ENCODE measurements at regions not wholly inside any gene's neighbourhood (a gene's known extent, or its start where the extent isn't known, plus 50 kb on each side); places are given as distances from the start of the nearest gene placed in this dataset.

- in situ Hi-C loops (cut with MboI; ENCODE audit: low pct_unique_long_range_greater_than_20kb, low sequenced_read_pairs): loop anchor here (25.0 kb wide), 1 partner anchor 750 kb away; no protein-coding TSS in a partner anchor
- no peak for DNase-seq
These were observed 140.6 kb upstream of the PLEKHG7 start for GRCh38 chr12:92562063-92562734.

GRCh38 chr12:92561543-92561899, 141.3 kb upstream of the PLEKHG7 start:
- in situ Hi-C loops (cut with MboI; ENCODE audit: low pct_unique_long_range_greater_than_20kb, low sequenced_read_pairs): loop anchor here (25.0 kb wide), 1 partner anchor 749 kb away; no protein-coding TSS in a partner anchor
- no peak for DNase-seq

GRCh38 chr12:92560713-92561542, 141.9 kb upstream of the PLEKHG7 start:
- in situ Hi-C loops (cut with MboI; ENCODE audit: low pct_unique_long_range_greater_than_20kb, low sequenced_read_pairs): loop anchor here (25.0 kb wide), 1 partner anchor 749 kb away; no protein-coding TSS in a partner anchor
- no peak for DNase-seq

GRCh38 chr12:92558806-92559205, 144.0 kb upstream of the PLEKHG7 start:
- in situ Hi-C loops (cut with MboI; ENCODE audit: low pct_unique_long_range_greater_than_20kb, low sequenced_read_pairs): loop anchor here (25.0 kb wide), 1 partner anchor 747 kb away; no protein-coding TSS in a partner anchor
- DNase-seq: no peak

GRCh38 chr12:92558215-92558773, 144.5 kb upstream of the PLEKHG7 start:
- in situ Hi-C loops (cut with MboI; ENCODE audit: low pct_unique_long_range_greater_than_20kb, low sequenced_read_pairs): loop anchor here (25.0 kb wide), 1 partner anchor 746 kb away; no protein-coding TSS in a partner anchor
- no peak for DNase-seq

- in situ Hi-C loops (cut with MboI; ENCODE audit: low pct_unique_long_range_greater_than_20kb, low sequenced_read_pairs): loop anchor here (25.0 kb wide), 1 partner anchor 745 kb away; no protein-coding TSS in a partner anchor
- DNase-seq: no peak
These were observed 145.4 kb upstream of the PLEKHG7 start for GRCh38 chr12:92557422-92557724.

- no peak for DNase-seq
- in situ Hi-C loops (cut with MboI; ENCODE audit: low pct_unique_long_range_greater_than_20kb, low sequenced_read_pairs): loop anchor here (25.0 kb wide), 1 partner anchor 745 kb away; no protein-coding TSS in a partner anchor
These were observed 146.0 kb upstream of the PLEKHG7 start for GRCh38 chr12:92556637-92557421.

- in situ Hi-C loops (cut with MboI; ENCODE audit: low pct_unique_long_range_greater_than_20kb, low sequenced_read_pairs): loop anchor here (25.0 kb wide), 1 partner anchor 744 kb away; no protein-coding TSS in a partner anchor
- DNase-seq: no peak
These were observed 146.6 kb upstream of the PLEKHG7 start for GRCh38 chr12:92556141-92556540.

GRCh38 chr12:92554158-92555073, 148.4 kb upstream of the PLEKHG7 start:
- in situ Hi-C loops (cut with MboI; ENCODE audit: low pct_unique_long_range_greater_than_20kb, low sequenced_read_pairs): loop anchor here (25.0 kb wide), 1 partner anchor 742 kb away; no protein-coding TSS in a partner anchor
- no peak for DNase-seq

- DNase-seq: no peak
- in situ Hi-C loops (cut with MboI; ENCODE audit: low pct_unique_long_range_greater_than_20kb, low sequenced_read_pairs): loop anchor here (25.0 kb wide), 1 partner anchor 741 kb away; no protein-coding TSS in a partner anchor
These were observed 149.4 kb upstream of the PLEKHG7 start for GRCh38 chr12:92553389-92553788.

GRCh38 chr12:92552412-92553108, 150.2 kb upstream of the PLEKHG7 start:
- DNase-seq: no peak
- in situ Hi-C loops (cut with MboI; ENCODE audit: low pct_unique_long_range_greater_than_20kb, low sequenced_read_pairs): loop anchor here (25.0 kb wide), 1 partner anchor 740 kb away; no protein-coding TSS in a partner anchor

- peak; percentile 21 for DNase-seq
- in situ Hi-C loops (cut with MboI; ENCODE audit: low pct_unique_long_range_greater_than_20kb, low sequenced_read_pairs): loop anchor here (25.0 kb wide), 1 partner anchor 740 kb away; no protein-coding TSS in a partner anchor
These were observed 150.9 kb upstream of the PLEKHG7 start for GRCh38 chr12:92551853-92552397.

- DNase-seq: no peak
- in situ Hi-C loops (cut with MboI; ENCODE audit: low pct_unique_long_range_greater_than_20kb, low sequenced_read_pairs): loop anchor here (25.0 kb wide), 1 partner anchor 739 kb away; no protein-coding TSS in a partner anchor
These were observed 151.6 kb upstream of the PLEKHG7 start for GRCh38 chr12:92551210-92551609.

GRCh38 chr12:92550661-92551060, 152.1 kb upstream of the PLEKHG7 start:
- in situ Hi-C loops (cut with MboI; ENCODE audit: low pct_unique_long_range_greater_than_20kb, low sequenced_read_pairs): loop anchor here (25.0 kb wide), 1 partner anchor 738 kb away; no protein-coding TSS in a partner anchor
- no peak for DNase-seq

GRCh38 chr12:92550254-92550653, 152.5 kb upstream of the PLEKHG7 start:
- DNase-seq: no peak
- in situ Hi-C loops (cut with MboI; ENCODE audit: low pct_unique_long_range_greater_than_20kb, low sequenced_read_pairs): loop anchor here (25.0 kb wide), 1 partner anchor 738 kb away; no protein-coding TSS in a partner anchor

GRCh38 chr12:92549516-92549915, 153.3 kb upstream of the PLEKHG7 start:
- in situ Hi-C loops (cut with MboI; ENCODE audit: low pct_unique_long_range_greater_than_20kb, low sequenced_read_pairs): no loop called here
- DNase-seq: no peak

- no peak for DNase-seq
- in situ Hi-C loops (cut with MboI; ENCODE audit: low pct_unique_long_range_greater_than_20kb, low sequenced_read_pairs): no loop called here
These were observed 154.9 kb upstream of the PLEKHG7 start for GRCh38 chr12:92547906-92548305.
